Gastroesophageal sphincter (tissue), 3 donors: ENCODE measurements at regions not wholly inside any gene's neighbourhood (a gene's known extent, or its start where the extent isn't known, plus 50 kb on each side); places are given as distances from the start of the nearest gene placed in this dataset.

Source experiments
- EP300 ChIP-seq: sonication (generic); formaldehyde crosslinking; IDR thresholded peaks from one replicate; pipeline ENCODE4 v1.6.1; 2017; ENCODE audit warnings: antibody characterized with exemption, mild to moderate bottlenecking
- POLR2A ChIP-seq, 2 donors: fragments of 450-650 bp; IDR thresholded peaks; one replicate each; pipeline ENCODE4 v1.6.1; 2017; ENCODE audit warnings: antibody characterized with exemption in 2 of 2, mild to moderate bottlenecking in 2 of 2, moderate library complexity in 1 of 2
- TF ChIP-seq, protein P1 (sequence below), 4 experiments: fragments of 200-600 bp in 2 of 4; fragments of 450-650 bp in 2 of 4; sonication (generic) in 1 of 4; IDR thresholded peaks; one replicate each; pipeline ENCODE4 v1.5.1; 2017 to 2019; ENCODE audit warnings: antibody characterized with exemption in 4 of 4, mild to moderate bottlenecking in 2 of 4, moderate library complexity in 2 of 4

DNA sequence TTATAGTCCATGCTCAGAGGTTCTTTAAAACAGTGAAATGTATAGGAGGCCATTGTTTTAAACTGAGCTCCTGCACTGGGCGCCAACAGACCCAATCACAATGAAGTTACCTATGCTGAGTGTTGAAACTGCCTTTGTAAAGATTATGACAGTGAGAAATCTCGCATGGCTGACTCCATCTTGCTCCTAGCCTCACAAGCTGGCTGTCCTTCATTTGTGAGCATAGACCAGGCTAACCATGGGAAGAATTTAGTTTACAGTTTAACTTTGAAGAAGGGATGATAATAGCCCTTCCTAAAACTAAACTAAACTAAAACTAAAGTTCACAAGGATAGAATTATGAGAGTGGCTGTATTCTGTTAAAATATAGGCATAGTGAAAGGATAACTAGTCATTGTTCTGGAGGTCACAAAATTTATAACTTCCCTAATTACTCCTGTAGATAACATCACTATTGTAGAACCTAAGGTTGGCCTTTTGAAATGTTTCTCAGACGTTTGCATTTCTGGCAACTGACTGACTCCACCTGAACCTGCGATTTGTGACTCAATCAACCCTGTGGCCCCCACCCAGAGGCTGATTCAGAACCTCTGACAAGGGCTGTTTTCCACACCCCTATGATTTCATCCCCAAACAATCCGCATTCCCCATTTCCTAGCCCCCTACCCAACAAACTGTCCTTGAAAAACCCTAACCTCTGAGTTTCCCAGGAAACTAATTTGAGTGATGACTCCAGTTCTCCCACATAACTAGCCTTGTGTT is 59.1 kb downstream of the HMHB1 start:
- TF ChIP-seq, protein P1, sequence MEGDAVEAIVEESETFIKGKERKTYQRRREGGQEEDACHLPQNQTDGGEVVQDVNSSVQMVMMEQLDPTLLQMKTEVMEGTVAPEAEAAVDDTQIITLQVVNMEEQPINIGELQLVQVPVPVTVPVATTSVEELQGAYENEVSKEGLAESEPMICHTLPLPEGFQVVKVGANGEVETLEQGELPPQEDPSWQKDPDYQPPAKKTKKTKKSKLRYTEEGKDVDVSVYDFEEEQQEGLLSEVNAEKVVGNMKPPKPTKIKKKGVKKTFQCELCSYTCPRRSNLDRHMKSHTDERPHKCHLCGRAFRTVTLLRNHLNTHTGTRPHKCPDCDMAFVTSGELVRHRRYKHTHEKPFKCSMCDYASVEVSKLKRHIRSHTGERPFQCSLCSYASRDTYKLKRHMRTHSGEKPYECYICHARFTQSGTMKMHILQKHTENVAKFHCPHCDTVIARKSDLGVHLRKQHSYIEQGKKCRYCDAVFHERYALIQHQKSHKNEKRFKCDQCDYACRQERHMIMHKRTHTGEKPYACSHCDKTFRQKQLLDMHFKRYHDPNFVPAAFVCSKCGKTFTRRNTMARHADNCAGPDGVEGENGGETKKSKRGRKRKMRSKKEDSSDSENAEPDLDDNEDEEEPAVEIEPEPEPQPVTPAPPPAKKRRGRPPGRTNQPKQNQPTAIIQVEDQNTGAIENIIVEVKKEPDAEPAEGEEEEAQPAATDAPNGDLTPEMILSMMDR (IDR thresholded peaks at IDR 0.05) = no peak
- TF ChIP-seq POLR2A (IDR thresholded peaks at IDR 0.05) (no peak), EP300 (no peak)
